Activated naive CD4-positive, alpha-beta T cell treated with anti-CD3 and anti-CD28 coated beads, Interleukin-2, amount 10 ng/mL, durations not matched to agents 7 days and 5 days (primary cell): ENCODE measurements at regions not wholly inside any gene's neighbourhood (a gene's known extent, or its start where the extent isn't known, plus 50 kb on each side); places are given as distances from the start of the nearest gene placed in this dataset.

Source experiments
- CTCF ChIA-PET: fragments of 350-600 bp; sonication (Branson Sonifier 250); formaldehyde crosslinking; loops from one replicate; lab custom pipeline; 2021; ENCODE audit warnings: antibody characterized with exemption; lab: Charles Lee
- DNase-seq: peaks from one replicate; pipeline ENCODE4 v3.0.0-alpha.2; 2020
- H3K27ac Mint-ChIP-seq: one replicate; pipeline ENCODE4 v1.8.0; 2021; ENCODE audit warnings: mild to moderate bottlenecking, moderate library complexity, mixed read lengths
- H3K27me3 Mint-ChIP-seq: one replicate; pipeline ENCODE4 v1.8.0; 2021; ENCODE audit warnings: mild to moderate bottlenecking, mixed read lengths
- H3K36me3 Mint-ChIP-seq: one replicate; pipeline ENCODE4 v1.8.0; 2021; ENCODE audit warnings: mixed read lengths
- H3K4me1 Mint-ChIP-seq: one replicate; pipeline ENCODE4 v1.8.0; 2021; ENCODE audit warnings: mixed read lengths
- H3K4me3 Mint-ChIP-seq: one replicate; pipeline ENCODE4 v1.8.0; 2021; ENCODE audit warnings: mild to moderate bottlenecking, moderate library complexity, mixed read lengths
- H3K9me3 Mint-ChIP-seq: one replicate; pipeline ENCODE4 v1.8.0; 2021; ENCODE audit warnings: mixed read lengths

DNA sequence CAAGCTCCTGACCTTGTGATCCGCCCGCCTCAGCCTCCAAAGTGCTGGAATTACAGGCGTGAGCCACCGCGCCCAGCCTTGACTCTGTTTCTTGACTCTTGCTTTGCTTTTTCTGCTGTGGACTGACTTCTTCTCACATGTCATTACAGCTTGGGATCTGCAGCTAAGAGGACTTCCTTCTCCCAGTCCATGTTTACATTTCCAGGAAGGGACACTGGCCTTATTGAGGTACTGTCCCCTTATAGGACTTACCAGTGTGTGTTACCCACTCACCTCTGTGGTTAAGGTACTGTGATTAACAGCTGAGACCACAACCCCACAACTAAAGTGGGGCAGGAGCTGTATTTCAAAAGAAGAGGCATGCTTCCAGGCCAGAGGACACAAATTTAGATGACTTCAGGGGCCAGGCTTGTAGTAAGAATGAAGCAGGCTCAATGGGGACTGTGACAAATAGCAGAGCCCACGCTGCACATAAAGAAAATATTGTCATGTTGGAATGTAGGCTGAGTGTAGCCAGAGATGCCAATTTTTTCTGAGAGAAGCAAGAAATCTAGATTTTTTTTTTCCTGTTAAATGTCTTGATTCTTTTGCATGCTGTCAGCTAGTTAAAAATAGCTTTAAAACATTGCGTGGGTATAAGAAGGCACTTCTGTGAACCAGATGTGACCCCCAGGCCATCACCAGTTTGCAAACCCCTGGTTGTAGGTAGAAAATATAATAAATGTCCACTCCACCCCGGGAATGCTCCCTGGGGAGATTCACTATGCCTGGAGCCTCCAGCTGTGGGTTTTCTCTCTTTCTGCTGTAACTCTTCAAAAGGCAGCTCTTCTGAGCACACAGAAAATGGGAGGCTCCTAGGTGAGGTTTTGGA is 75.0 kb downstream of the PTPDC1 start:
- peaks cover 4% of the 10 kb centered on the region for H3K4me1 Mint-ChIP-seq
- CTCF ChIA-PET, result no interaction called here
- H3K36me3 Mint-ChIP-seq, result peaks cover 1% of the 10 kb centered on the region
- peaks cover 2% of the 10 kb centered on the region for H3K9me3 Mint-ChIP-seq
- no peak for DNase-seq
- H3K27me3 Mint-ChIP-seq, result peaks cover 21% of the 10 kb centered on the region
- no peak overlapping the region for H3K4me3 Mint-ChIP-seq
- H3K27ac Mint-ChIP-seq, result no peak overlapping the region

DNA sequence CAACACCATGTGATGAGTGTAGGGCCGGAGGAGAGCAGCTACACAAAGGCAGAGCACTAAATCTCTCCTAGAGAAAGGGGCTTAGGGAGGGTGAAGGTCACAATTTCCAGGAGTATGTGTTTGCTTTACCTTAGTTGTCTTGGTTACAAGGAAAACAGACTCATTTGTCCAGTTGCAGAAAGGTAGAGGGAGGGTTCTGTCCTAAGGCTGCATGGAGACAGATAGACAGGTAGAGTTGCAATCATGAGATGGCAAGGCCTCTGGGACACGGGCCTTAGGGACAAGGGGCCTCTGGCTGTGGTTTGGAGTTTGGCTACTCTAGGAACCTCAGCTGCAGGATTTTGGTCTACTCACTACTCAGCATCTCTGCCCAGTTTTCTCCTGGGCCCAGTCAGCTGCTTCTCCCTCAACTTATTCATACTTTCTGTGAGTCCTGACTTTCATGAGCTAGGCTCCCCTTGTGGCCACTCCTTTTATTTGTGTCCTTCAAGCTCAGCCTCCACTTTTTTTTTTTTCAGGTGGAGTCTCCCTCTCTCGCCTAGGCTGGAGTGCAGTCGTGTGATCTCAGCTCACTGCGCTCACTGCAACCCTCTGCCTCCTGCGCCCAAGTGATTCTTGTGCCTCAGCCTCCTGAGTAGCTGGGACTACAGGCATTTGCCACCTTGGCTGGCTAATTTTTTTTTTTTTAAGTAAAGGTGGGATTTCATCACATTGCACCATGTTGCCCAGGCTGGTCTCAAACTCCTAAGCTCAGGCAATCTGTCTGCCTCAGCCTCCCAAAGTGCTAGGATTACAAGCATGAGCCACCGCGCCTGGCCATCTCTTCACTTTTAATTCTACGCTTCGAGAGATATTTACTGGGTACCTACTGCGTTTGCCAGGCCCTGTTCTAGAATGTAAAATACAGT is 76.6 kb downstream of the PTPDC1 start:
- Mint-ChIP-seq H3K27ac (no peak overlapping the region), H3K4me3 (no peak overlapping the region), H3K36me3 (no peaks in the 10 kb centered on the region), H3K4me1 (peaks cover 17% of the 10 kb centered on the region), H3K9me3 (no peaks in the 10 kb centered on the region), H3K27me3 (peaks cover 21% of the 10 kb centered on the region)
- CTCF ChIA-PET, result interaction anchor here (0.6 to 1.0 kb wide), 3 partner anchors 146 to 501 kb away, joined by 3 to 4 read pairs (median 3); no protein-coding TSS in a partner anchor
- no peak for DNase-seq

DNA sequence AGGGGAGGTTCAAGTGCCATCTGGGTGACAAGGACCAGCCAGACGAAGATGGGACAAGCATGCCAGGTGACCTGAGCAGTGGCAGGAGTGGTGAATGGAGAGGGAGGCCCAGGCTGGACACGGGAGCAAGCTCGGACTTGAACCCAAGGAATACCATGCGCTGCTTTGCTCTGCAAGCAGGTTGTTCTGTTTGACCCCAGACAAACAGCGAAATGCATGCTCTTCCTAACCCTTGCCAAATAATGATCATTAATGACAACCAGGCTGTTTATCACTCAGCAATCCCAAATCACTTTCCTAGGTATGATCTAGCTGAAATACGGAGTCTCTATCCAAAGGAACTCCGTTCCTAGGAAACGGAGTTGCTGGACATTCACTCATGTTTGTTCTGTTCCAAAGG is 77.4 kb downstream of the PTPDC1 start:
- peaks cover 17% of the 10 kb centered on the region for H3K4me1 Mint-ChIP-seq
- no peak for DNase-seq
- no peak overlapping the region for H3K4me3 Mint-ChIP-seq
- CTCF ChIA-PET, result no interaction called here
- H3K36me3 Mint-ChIP-seq, result no peaks in the 10 kb centered on the region
- peaks cover 21% of the 10 kb centered on the region for H3K27me3 Mint-ChIP-seq
- no peaks in the 10 kb centered on the region for H3K9me3 Mint-ChIP-seq
- H3K27ac Mint-ChIP-seq, result no peak overlapping the region

DNA sequence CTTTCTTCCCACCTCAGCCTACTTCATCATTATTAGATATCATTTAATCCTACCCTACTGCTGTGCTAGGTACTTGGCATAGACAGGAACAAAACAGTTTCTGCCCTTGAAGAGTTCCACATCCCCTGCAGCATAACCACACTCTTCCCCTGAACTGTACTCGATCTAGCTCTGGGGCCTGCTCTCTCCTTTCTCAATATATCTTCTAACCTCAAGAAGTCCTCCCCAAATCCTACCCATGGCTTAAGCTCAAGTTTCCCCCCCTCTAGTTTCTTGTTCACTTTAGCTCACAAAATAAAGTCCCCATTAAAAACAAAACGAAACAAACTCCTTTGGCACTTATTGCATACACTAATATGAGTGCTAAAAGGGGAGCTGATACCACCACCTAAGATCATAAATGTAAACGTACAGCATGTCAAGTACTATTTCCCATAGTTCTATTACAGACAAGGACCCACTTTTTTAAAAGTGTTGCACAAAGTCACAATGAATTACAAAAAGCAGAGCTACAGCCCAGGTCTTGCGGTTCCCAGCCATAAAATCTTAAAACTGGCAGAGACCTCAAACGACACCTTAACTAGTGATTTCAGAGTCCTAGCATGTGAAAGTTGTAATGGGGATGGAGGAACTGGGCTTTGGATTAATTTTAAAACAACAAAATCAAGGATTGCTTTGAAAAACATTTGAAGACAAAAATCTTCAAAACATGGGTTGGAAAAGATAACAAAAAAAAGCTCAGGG is 80.7 kb downstream of the PTPDC1 start:
- CTCF ChIA-PET, result no interaction called here
- peaks cover 42% of the 10 kb centered on the region for H3K4me1 Mint-ChIP-seq
- H3K4me3 Mint-ChIP-seq, result peak overlapping the region; percentile 69
- peaks cover 14% of the 10 kb centered on the region for H3K36me3 Mint-ChIP-seq
- peaks cover 16% of the 10 kb centered on the region for H3K27me3 Mint-ChIP-seq
- H3K27ac Mint-ChIP-seq, result peak overlapping the region; percentile 89
- DNase-seq, result no peak
- no peaks in the 10 kb centered on the region for H3K9me3 Mint-ChIP-seq

DNA sequence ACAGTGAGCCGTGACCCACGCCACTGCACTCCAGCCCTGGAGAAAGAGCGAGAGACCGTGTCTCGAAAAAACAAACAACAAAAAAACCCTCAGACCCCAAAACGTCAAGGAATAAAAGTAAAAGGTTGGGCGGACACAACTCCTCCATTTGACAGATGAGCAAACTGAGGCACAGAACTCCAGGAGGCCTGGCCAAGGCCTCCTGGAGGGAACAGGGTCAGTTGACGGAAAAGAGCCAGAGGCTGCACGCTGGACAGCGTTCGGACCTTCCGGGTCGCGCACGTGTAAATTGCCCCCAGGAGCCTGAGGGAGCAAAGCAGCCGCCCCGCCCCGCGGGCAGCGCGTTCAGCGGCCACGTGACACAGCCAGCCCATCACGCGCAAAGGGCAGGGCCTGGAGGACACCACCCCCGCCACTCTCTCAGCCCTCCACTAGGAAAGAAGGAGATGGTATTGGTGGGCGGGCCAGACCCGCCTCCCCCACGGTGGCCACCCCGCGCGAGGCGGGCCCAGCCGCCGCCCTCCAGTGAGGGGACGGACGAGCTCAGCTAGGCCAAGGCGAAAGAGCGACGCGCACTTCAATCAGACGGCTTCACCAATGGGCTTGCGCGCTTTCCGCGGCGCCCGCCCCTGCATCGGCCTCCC is 81.5 kb downstream of the PTPDC1 start:
- CTCF ChIA-PET, result no interaction called here
- peak overlapping the region; percentile 89 for H3K27ac Mint-ChIP-seq

DNA sequence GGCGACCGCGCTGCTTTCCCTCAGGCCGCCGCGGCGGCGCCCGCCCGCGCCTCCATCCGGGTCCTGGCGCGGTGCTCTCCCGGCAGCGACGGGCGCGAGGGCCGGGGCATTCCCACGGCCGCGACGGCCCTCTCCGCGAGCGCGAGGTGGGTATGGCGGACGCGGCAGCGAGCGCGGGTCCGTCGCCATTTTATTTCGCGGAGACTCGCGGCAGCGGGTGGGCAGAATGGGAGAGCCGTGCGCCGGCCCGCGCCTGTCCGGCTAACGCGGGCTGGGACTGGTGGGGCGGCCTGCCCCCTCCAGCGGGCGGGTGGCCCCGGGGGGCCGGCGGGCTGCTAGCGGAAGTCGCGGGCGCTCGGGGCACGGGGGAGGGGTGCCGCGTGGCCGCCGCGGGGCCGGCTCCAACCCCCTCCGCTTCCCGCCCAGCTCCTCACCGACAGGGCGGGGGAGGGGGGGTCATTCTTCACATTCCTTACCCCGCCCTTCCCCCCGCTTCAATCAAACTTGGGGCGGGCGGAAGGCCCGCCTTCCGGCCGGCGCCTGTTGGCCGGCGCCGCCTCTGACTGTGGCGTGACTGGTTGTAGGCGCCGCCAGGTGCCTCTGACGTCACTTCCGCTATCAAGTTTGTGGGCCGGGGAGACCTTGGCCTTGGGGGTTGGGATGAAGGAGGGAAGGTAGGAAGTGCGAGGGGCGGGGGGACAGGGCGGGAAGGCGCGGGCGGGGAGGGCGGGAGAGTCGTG is 82.1 kb downstream of the PTPDC1 start:
- Mint-ChIP-seq H3K4me3 (peak overlapping the region; percentile 79), H3K9me3 (no peaks in the 10 kb centered on the region), H3K4me1 (peaks cover 50% of the 10 kb centered on the region), H3K27me3 (peaks cover 8% of the 10 kb centered on the region), H3K27ac (peak overlapping the region; percentile 94), H3K36me3 (peaks cover 18% of the 10 kb centered on the region)
- CTCF ChIA-PET, result no interaction called here
- peak; percentile 97 for DNase-seq

More for the DNA sequence above, 81.5 kb downstream of the PTPDC1 start:
- Mint-ChIP-seq H3K4me1 (peaks cover 48% of the 10 kb centered on the region), H3K36me3 (peaks cover 18% of the 10 kb centered on the region), H3K27me3 (peaks cover 12% of the 10 kb centered on the region), H3K4me3 (peak overlapping the region; percentile 69), H3K9me3 (no peaks in the 10 kb centered on the region)
- DNase-seq, result peak; percentile 98

DNA sequence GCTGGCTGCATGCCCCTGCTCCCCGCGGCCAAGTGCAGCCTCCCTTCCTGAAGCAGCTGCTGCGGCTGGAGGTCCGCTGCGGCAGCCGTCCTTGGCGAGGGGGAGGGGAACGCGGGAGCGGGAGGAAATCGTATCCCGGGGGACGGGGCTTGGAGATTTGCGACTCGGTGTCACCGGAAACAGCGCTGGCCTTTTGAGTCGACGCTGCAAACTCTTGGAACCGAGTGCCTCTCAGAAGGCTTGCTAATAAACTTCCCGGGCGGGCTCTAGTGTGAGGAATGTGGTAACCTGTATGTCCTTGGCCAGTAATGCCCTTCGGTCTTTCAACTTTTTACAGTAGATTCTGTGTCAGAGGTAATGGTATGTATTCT is 82.7 kb downstream of the PTPDC1 start:
- peaks cover 51% of the 10 kb centered on the region for H3K4me1 Mint-ChIP-seq
- peak overlapping the region; percentile 79 for H3K4me3 Mint-ChIP-seq
- DNase-seq, result no peak
- peaks cover 18% of the 10 kb centered on the region for H3K36me3 Mint-ChIP-seq
- H3K27ac Mint-ChIP-seq, result peak overlapping the region; percentile 94
- H3K9me3 Mint-ChIP-seq, result no peaks in the 10 kb centered on the region
- H3K27me3 Mint-ChIP-seq, result peaks cover 3% of the 10 kb centered on the region
- CTCF ChIA-PET, result no interaction called here

DNA sequence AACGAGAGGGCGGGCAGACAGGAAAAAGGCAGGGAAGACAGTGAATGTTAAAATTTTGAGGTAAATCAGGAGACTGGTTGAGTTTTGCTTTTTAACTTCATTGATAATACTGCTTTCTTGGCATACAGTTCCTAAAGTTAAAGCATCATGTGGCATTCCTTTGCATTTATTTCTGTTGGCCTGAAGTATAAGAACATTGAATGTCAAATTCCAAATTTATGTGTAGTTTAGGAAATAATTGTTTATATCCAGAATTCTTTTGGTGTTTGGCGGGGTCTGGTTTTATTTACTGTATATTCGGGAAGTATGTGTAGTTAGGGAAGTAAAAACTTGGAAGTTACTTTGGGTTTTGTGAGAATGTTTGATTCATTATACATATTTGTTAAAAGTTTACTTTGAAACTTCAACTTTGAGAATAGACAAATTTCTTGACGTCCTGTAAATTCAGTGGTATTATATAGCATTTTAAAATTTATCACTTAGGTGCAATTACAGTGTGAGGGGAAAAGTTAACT is 83.2 kb downstream of the PTPDC1 start:
- peaks cover 54% of the 10 kb centered on the region for H3K4me1 Mint-ChIP-seq
- peaks cover 19% of the 10 kb centered on the region for H3K36me3 Mint-ChIP-seq
- H3K27me3 Mint-ChIP-seq, result no peaks in the 10 kb centered on the region
- DNase-seq, result no peak
- H3K4me3 Mint-ChIP-seq, result peak overlapping the region; percentile 79
- no peaks in the 10 kb centered on the region for H3K9me3 Mint-ChIP-seq
- CTCF ChIA-PET, result no interaction called here
- H3K27ac Mint-ChIP-seq, result peak overlapping the region; percentile 94

DNA sequence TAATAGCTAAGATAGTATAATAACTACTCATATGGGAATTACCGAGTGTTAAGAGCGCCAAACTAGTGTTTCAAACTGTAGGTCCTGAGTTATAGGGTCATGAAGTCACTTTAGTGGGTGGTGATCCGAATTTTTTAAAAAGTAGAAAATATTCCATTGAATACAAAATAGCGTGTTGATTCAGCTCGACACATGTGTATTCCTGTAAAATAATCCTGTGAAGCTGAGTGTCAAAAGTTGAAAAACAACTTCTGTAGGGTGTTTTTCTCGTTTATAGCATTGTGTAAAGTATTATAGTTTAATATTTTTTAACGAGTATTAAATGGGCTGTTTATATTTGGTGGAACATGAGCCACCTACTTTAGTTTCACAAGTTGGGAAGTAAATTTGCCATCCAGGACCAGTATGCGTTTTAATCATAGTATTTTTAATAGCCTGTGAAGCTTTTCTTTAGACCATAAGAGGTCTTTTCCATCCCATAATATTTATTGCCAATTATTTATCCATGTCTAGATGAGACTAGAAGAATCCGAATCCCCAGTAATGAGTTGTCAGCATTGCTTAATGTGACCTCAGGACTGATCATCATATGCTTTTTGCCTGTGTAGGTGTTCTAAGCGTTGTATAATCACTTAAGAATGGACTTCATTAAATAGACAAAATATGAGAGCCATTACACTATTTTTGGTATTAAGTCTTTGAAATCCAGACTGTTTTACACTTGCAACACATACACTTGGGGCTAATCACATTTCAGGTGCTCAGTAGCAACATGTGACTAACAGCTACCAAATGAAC is 84.1 kb downstream of the PTPDC1 start:
- CTCF ChIA-PET, result no interaction called here
- Mint-ChIP-seq H3K36me3 (peaks cover 25% of the 10 kb centered on the region), H3K4me3 (peak overlapping the region; percentile 79), H3K27me3 (no peaks in the 10 kb centered on the region), H3K9me3 (no peaks in the 10 kb centered on the region), H3K27ac (peak overlapping the region; percentile 94), H3K4me1 (peaks cover 64% of the 10 kb centered on the region)
- no peak for DNase-seq

DNA sequence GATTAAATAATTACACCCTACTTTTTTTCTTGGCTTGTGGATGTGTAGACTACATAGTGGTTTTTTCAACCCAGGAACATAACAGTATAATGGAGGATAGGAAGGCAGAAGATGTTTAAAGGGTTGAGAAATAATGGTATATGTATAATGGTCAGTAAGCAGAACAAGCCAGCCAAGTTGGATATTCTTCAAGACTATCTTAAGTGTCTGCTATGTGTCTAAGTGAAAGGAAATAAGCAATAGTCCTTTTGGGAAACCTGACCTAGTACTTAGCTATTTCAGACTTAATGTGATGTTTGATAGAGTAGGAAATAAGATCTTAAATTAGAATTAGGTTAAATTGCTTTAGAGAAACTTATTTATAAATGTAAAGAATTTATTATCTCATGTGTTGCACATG is 85.7 kb downstream of the PTPDC1 start:
- no peak overlapping the region for H3K4me3 Mint-ChIP-seq

DNA sequence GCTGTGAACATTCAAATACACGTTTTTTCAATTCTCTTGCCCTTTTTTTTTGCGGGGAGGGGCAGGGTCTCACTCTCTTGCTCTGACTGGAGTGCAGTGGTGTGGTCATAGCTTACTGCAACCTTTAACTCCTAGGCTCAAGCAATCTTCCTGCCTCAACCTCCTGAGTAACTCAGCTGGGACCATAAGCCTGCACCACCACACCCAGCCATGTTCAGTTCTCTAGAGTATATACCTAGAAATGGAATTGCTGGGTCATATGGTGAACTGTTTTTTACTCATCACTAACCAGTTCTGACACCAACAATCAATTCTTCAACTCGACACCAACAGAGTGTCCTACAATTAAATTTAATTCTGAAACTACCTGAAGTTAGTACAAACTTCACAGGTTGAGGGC is 85.5 kb upstream of the ZNF169 start:
- Mint-ChIP-seq H3K36me3 (peaks cover 52% of the 10 kb centered on the region), H3K27ac (peak overlapping the region; percentile 72), H3K9me3 (no peaks in the 10 kb centered on the region), H3K27me3 (no peaks in the 10 kb centered on the region), H3K4me3 (no peak overlapping the region), H3K4me1 (peaks cover 67% of the 10 kb centered on the region)
- CTCF ChIA-PET, result no interaction called here
- no peak for DNase-seq

More for the DNA sequence above, 85.7 kb downstream of the PTPDC1 start:
- Mint-ChIP-seq H3K36me3 (peaks cover 36% of the 10 kb centered on the region), H3K9me3 (no peaks in the 10 kb centered on the region), H3K27ac (no peak overlapping the region), H3K27me3 (no peaks in the 10 kb centered on the region), H3K4me1 (peaks cover 67% of the 10 kb centered on the region)
- DNase-seq, result no peak
- CTCF ChIA-PET, result no interaction called here

DNA sequence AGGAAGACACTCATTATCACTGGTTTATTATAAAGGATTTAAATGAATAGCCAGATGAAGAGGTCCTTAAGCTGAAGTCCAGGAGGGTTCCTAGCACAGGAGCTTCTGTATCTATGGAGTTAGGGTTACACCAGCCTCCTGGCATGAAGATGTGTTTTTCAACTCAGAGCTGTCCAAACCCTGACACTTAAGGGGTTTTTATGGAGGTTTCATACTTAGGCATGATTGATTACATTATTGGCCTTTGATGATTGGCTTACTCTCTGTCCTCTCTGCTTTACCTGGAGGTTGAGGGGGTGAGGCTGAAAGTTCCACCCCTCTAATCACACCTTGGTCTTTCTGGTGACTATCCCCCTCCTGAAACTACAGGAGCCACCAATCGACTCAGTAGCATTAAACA is 84.9 kb upstream of the ZNF169 start:
- peaks cover 66% of the 10 kb centered on the region for H3K4me1 Mint-ChIP-seq
- H3K9me3 Mint-ChIP-seq, result no peaks in the 10 kb centered on the region
- CTCF ChIA-PET, result no interaction called here
- no peak for DNase-seq
- no peaks in the 10 kb centered on the region for H3K27me3 Mint-ChIP-seq
- H3K36me3 Mint-ChIP-seq, result peaks cover 51% of the 10 kb centered on the region
- no peak overlapping the region for H3K27ac Mint-ChIP-seq
- H3K4me3 Mint-ChIP-seq, result no peak overlapping the region
